ENCODE measurements at regions not wholly inside any gene's neighbourhood (a gene's known extent, or its start where the extent isn't known, plus 50 kb on each side); places are given as distances from the start of the nearest gene placed in this dataset.

- no peak overlapping the region for H2AFZ ChIP-seq
- DNase-seq (ENCODE audit: low spot score) (no peak), ATAC-seq (no peak)
- H3K27me3 ChIP-seq (ENCODE audit: insufficient read depth) = no peaks in the 10 kb centered on the region
- TF ChIP-seq EZH2phosphoT487 (IDR thresholded peaks at IDR 0.05; ENCODE audit: unreplicated experiment) (no peak), EZH2 (IDR thresholded peaks at IDR 0.05; ENCODE audit: low read depth, unreplicated experiment) (no peak), NANOG (IDR thresholded peaks at IDR 0.05; ENCODE audit: borderline replicate concordance) (no peak), CTCF (conservative IDR thresholded peaks at IDR 0.05; ENCODE audit: low read depth in 2 of 2) (no peak), STAT1 (IDR thresholded peaks at IDR 0.05; ENCODE audit: unreplicated experiment) (no peak), ETS1 (IDR thresholded peaks at IDR 0.05) (no peak), ZNF331 (CRISPR knock-in tag; IDR thresholded peaks at IDR 0.05; ENCODE audit: low read depth) (no peak), POLR2AphosphoS5 (IDR thresholded peaks at IDR 0.05; ENCODE audit: low read depth) (no peak), CREB1 (CRISPR knock-in tag; IDR thresholded peaks at IDR 0.05; ENCODE audit: low read depth) (no peak), REST (IDR thresholded peaks at IDR 0.05; ENCODE audit: unreplicated experiment) (no peak), JUNB (IDR thresholded peaks at IDR 0.05; ENCODE audit: unreplicated experiment) (no peak), ZNF114 (CRISPR knock-in tag; IDR thresholded peaks at IDR 0.05) (no peak), ZNF462 (CRISPR knock-in tag; IDR thresholded peaks at IDR 0.05) (no peak)
- Mint-ChIP-seq H3K36me3 (ENCODE audit: low read depth) (no peaks in the 10 kb centered on the region), H3K27ac (no peak overlapping the region), H3K27me3 (ENCODE audit: insufficient read depth, low read depth, poor library complexity) (no peaks in the 10 kb centered on the region), H3K9me3 (no peaks in the 10 kb centered on the region), H3K4me1 (peaks cover 14% of the 10 kb centered on the region), H3K4me3 (no peak overlapping the region)
- no peaks in the 10 kb centered on the region for H4K20me1 ChIP-seq (replicated peaks; ENCODE audit: insufficient read depth)
- no peak overlapping the region for H3K4me2 ChIP-seq
- no peaks in the 10 kb centered on the region for H3F3A ChIP-seq (replicated peaks; ENCODE audit: low read depth)
- 0 out of 2 replicates have a peak, but pooled peaks cover 2% of the 10 kb centered on the region for H3K36me3 ChIP-seq (ENCODE audit: insufficient read depth)
- H3K27ac ChIP-seq (ENCODE audit: low read depth) = no peak overlapping the region
- H3K4me1 ChIP-seq (ENCODE audit: insufficient read depth) = no peaks in the 10 kb centered on the region; the same call in 1 of the 2 replicates
- peaks cover 20% of the 10 kb centered on the region for H3K9me2 ChIP-seq (ENCODE audit: insufficient read depth)
- H3K4me3 ChIP-seq = no peak overlapping the region
- no peaks in the 10 kb centered on the region for H3K79me2 ChIP-seq (replicated peaks; ENCODE audit: insufficient read depth)
Measured at GRCh38 chr7:41568135-41568534, 134.8 kb downstream of the INHBA start.

Measured in GM23338 (cell line).